Neural cell (in vitro differentiated cells): ENCODE measurements at regions not wholly inside any gene's neighbourhood (a gene's known extent, or its start where the extent isn't known, plus 50 kb on each side); places are given as distances from the start of the nearest gene placed in this dataset.

Experiments
- H2AFZ ChIP-seq: fragments of 200-600, 300-800 bp; sonication (generic), shearing (Covaris generic); 2 replicates; pipeline ENCODE4 v1.6.0; 2014; ENCODE audit warnings: low read depth, mild to moderate bottlenecking, antibody characterized with exemption, low read length, moderate library complexity
- H3F3A ChIP-seq: fragments of 200-600 bp; shearing (Covaris generic); 2 replicates; pipeline ENCODE4 v1.6.1; 2016; ENCODE audit warnings: mild to moderate bottlenecking, moderate library complexity, mixed read lengths, antibody characterized with exemption, low read length; ENCODE audit not compliant: insufficient read depth, poor library complexity, severe bottlenecking
- H3K27ac ChIP-seq: fragments of 200-600, 300-800 bp; sonication (generic), shearing (Covaris generic); 2 replicates; pipeline ENCODE4 v1.5.1; 2014; ENCODE audit warnings: mild to moderate bottlenecking, low read length, moderate library complexity
- H3K27me3 ChIP-seq: fragments of 300-800, 200-600 bp; sonication (generic), shearing (Covaris generic); 2 replicates; pipeline ENCODE4 v1.6.0; 2014; ENCODE audit warnings: mild to moderate bottlenecking, low read depth, low read length, moderate library complexity; ENCODE audit not compliant: insufficient read depth
- H3K36me3 ChIP-seq: fragments of 300-800, 200-600 bp; sonication (generic), shearing (Covaris generic); 2 replicates; pipeline ENCODE4 v1.5.1; 2014; ENCODE audit warnings: mild to moderate bottlenecking, antibody characterized with exemption, low read length, moderate library complexity; ENCODE audit not compliant: insufficient read depth
- H3K4me2 ChIP-seq: fragments of 300-800, 200-600 bp; sonication (generic), shearing (Covaris generic); 2 replicates; pipeline ENCODE4 v1.6.0; 2014; ENCODE audit warnings: mild to moderate bottlenecking, low read length
- H3K4me3 ChIP-seq: fragments of 300-800, 200-600 bp; sonication (generic), shearing (Covaris generic); 2 replicates; pipeline ENCODE4 v1.5.1; 2014; ENCODE audit warnings: mild to moderate bottlenecking, low read length, moderate library complexity
- H3K79me2 ChIP-seq: fragments of 200-600 bp; shearing (Covaris generic); replicated peaks from 2 replicates; pipeline ENCODE4 v1.6.0; 2014; ENCODE audit warnings: mild to moderate bottlenecking, low read length, moderate library complexity; ENCODE audit not compliant: insufficient read depth
- H3K9ac ChIP-seq: fragments of 300-800, 200-600 bp; sonication (generic), shearing (Covaris generic); 2 replicates; pipeline ENCODE4 v1.6.1; 2016; ENCODE audit warnings: mild to moderate bottlenecking, low read length, mixed read lengths
- H3K9me2 ChIP-seq: fragments of 200-600 bp; shearing (Covaris generic); 2 replicates; pipeline ENCODE4 v1.6.1; 2016; ENCODE audit warnings: mild to moderate bottlenecking, low read length, mixed read lengths; ENCODE audit not compliant: insufficient read depth
- H3K9me3 ChIP-seq: fragments of 200-600, 300-800 bp; sonication (generic), shearing (Covaris generic); 2 replicates; pipeline ENCODE4 v1.6.1; 2016; ENCODE audit warnings: mild to moderate bottlenecking, mixed run types, low read length, moderate library complexity, mixed read lengths
- H4K20me1 ChIP-seq: fragments of 200-600 bp; shearing (Covaris generic); 2 replicates; pipeline ENCODE4 v1.6.1; 2016; ENCODE audit warnings: mild to moderate bottlenecking, mixed run types; ENCODE audit not compliant: insufficient read depth
- EP300 ChIP-seq: fragments of 450-650 bp; conservative IDR thresholded peaks from 2 replicates; pipeline ENCODE4 v1.6.1; 2014; ENCODE audit warnings: antibody characterized with exemption, mild to moderate bottlenecking, moderate library complexity; ENCODE audit not compliant: poor library complexity, severe bottlenecking
- EZH2 ChIP-seq: fragments of 200-600, 300-800 bp; shearing (Covaris generic), sonication (generic); IDR thresholded peaks from 2 replicates; pipeline ENCODE4 v1.6.1; 2014; ENCODE audit warnings: antibody characterized with exemption, low read length, borderline replicate concordance, mild to moderate bottlenecking; ENCODE audit not compliant: insufficient read depth, poor library complexity, severe bottlenecking
- MXI1 ChIP-seq: fragments of 450-650 bp; conservative IDR thresholded peaks from 2 replicates; pipeline ENCODE4 v1.6.1; 2014; ENCODE audit warnings: antibody characterized with exemption, mild to moderate bottlenecking; ENCODE audit not compliant: poor library complexity, severe bottlenecking
- POLR2AphosphoS5 ChIP-seq: IDR thresholded peaks from 2 replicates; pipeline ENCODE4 v1.6.1; 2012
- RAD21 ChIP-seq: fragments of 450-650 bp; conservative IDR thresholded peaks from 2 replicates; pipeline ENCODE4 v1.6.1; 2014; ENCODE audit warnings: antibody characterized with exemption, mild to moderate bottlenecking, moderate library complexity
- REST ChIP-seq: IDR thresholded peaks from 2 replicates; pipeline ENCODE4 v1.6.1; 2012; ENCODE audit warnings: borderline replicate concordance
- SMC3 ChIP-seq: fragments of 450-650 bp; conservative IDR thresholded peaks from 2 replicates; pipeline ENCODE4 v1.6.1; 2014; ENCODE audit warnings: antibody characterized with exemption, mild to moderate bottlenecking, moderate library complexity; ENCODE audit not compliant: poor library complexity
- TAF1 ChIP-seq: IDR thresholded peaks from 2 replicates; pipeline ENCODE4 v1.6.1; 2012; ENCODE audit warnings: low read depth
- TF ChIP-seq, protein P1 (sequence below): fragments of 450-650 bp; IDR thresholded peaks from 2 replicates; pipeline ENCODE4 v1.5.1; 2014; ENCODE audit warnings: antibody characterized with exemption, mild to moderate bottlenecking, moderate library complexity; ENCODE audit not compliant: poor library complexity, severe bottlenecking

DNA sequence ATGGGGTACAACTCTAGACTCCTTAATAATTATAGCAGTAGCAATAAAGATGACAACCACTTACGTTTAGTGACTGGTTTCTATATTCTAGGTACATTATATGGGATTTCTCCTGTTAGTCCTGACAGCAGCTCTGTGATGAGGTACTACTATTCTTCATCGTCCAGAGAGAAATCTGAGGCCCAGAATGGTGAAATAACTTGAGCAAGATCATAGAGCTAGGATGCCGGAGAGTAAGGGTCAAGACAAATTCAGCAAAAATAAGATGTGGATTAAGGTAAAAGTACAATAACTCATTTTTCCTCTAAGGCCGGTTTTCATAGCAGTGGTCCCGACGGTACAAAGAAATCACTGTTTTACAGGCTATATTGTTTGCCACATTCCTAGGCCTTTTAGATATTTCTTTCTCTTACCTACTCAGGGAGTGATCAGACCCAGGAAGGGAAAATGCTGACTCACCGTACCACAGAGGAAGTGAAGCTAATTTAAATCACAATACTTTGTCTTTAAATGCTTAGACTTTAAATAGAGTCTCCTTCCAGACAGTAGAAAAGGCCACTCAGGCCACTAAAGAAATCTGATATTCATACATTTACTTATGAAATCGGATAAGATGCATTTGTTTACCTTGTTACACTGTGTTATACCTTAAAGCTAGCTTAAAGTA lies 2023.0 kb upstream of the AGA start:
- no peaks in the 10 kb centered on the region for H3K36me3 ChIP-seq
- H3K4me2 ChIP-seq, result no peak overlapping the region
- H3K27me3 ChIP-seq, result no peaks in the 10 kb centered on the region
- H3K79me2 ChIP-seq, result no peaks in the 10 kb centered on the region
- H2AFZ ChIP-seq, result no peak overlapping the region
- TF ChIP-seq REST (no peak), MXI1 (no peak), EP300 (no peak), EZH2 (no peak), RAD21 (no peak), POLR2AphosphoS5 (no peak), TAF1 (no peak), SMC3 (no peak)
- TF ChIP-seq, protein P1, sequence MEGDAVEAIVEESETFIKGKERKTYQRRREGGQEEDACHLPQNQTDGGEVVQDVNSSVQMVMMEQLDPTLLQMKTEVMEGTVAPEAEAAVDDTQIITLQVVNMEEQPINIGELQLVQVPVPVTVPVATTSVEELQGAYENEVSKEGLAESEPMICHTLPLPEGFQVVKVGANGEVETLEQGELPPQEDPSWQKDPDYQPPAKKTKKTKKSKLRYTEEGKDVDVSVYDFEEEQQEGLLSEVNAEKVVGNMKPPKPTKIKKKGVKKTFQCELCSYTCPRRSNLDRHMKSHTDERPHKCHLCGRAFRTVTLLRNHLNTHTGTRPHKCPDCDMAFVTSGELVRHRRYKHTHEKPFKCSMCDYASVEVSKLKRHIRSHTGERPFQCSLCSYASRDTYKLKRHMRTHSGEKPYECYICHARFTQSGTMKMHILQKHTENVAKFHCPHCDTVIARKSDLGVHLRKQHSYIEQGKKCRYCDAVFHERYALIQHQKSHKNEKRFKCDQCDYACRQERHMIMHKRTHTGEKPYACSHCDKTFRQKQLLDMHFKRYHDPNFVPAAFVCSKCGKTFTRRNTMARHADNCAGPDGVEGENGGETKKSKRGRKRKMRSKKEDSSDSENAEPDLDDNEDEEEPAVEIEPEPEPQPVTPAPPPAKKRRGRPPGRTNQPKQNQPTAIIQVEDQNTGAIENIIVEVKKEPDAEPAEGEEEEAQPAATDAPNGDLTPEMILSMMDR, result no peak
- H3F3A ChIP-seq, result no peaks in the 10 kb centered on the region
- H3K4me3 ChIP-seq, result no peak overlapping the region
- H3K9ac ChIP-seq, result no peak overlapping the region
- no peaks in the 10 kb centered on the region for H3K9me2 ChIP-seq
- no peaks in the 10 kb centered on the region for H4K20me1 ChIP-seq
- H3K27ac ChIP-seq, result no peak overlapping the region
- H3K9me3 ChIP-seq, result no peaks in the 10 kb centered on the region

- TF ChIP-seq EP300, result no peak
- TF ChIP-seq MXI1, result no peak
- TF ChIP-seq EZH2, result no peak
- TF ChIP-seq, protein P1, result no peak
- TF ChIP-seq POLR2AphosphoS5, result peak; percentile 1
- no peak for TF ChIP-seq SMC3
- Histone ChIP-seq H3K36me3 (no peaks in the 10 kb centered on the region), H3K4me3 (no peak overlapping the region), H4K20me1 (no peaks in the 10 kb centered on the region), H3K4me2 (no peak overlapping the region), H3K27ac (no peak overlapping the region), H3K79me2 (no peaks in the 10 kb centered on the region), H3K9ac (no peak overlapping the region), H2AFZ (no peak overlapping the region), H3K9me3 (no peaks in the 10 kb centered on the region), H3K27me3 (no peaks in the 10 kb centered on the region), H3K9me2 (no peaks in the 10 kb centered on the region), H3F3A (no peaks in the 10 kb centered on the region)
Measured at GRCh38 chr4:179467878-179468277, 2025.6 kb upstream of the AGA start.
